PC-3 (cell line): ENCODE measurements at regions not wholly inside any gene's neighbourhood (a gene's known extent, or its start where the extent isn't known, plus 50 kb on each side); places are given as distances from the start of the nearest gene placed in this dataset.

Experiments used
- ATAC-seq: fragments of 200-7000 bp; cut with Tn5 transposase; 2 replicates; pipeline ENCODE4 v1.9.1; 2020; ENCODE audit warnings: mild to moderate bottlenecking, moderate library complexity
- BruUV-seq: library from RNA; stranded (reverse); fragments of 400-500 nt; replicated peaks from 2 replicates; lab custom pipeline; 2021; lab: Mats Ljungman, UMichigan
- CTCF ChIA-PET: fragments of 300-600 bp; sonication (Branson Sonifier 250); formaldehyde crosslinking; loops from one replicate; lab custom pipeline; 2022; ENCODE audit warnings: antibody characterized with exemption; lab: Charles Lee
- POLR2A ChIA-PET: fragments of 300-600 bp; sonication (Branson Sonifier 250); formaldehyde crosslinking; loops from one replicate; lab custom pipeline; 2022; ENCODE audit warnings: antibody characterized with exemption; ENCODE audit not compliant: unreplicated experiment; lab: Charles Lee
- DNase-seq: peaks from one replicate; pipeline ENCODE4 v3.0.0-alpha.2; 2015
- H2AFZ ChIP-seq: fragments of 300-600 bp; sonication (generic); 2 replicates; pipeline ENCODE4 v1.6.0; 2016; ENCODE audit warnings: antibody characterized with exemption, low read length
- H3F3A ChIP-seq: fragments of 300-600 bp; sonication (generic); one replicate; pipeline ENCODE4 v1.6.0; 2017; ENCODE audit warnings: antibody characterized with exemption, low read length, control low read depth, mild to moderate bottlenecking; ENCODE audit not compliant: unreplicated experiment
- H3K27ac ChIP-seq: fragments of 300-600 bp; sonication (generic); 2 replicates; pipeline ENCODE4 v1.5.1; 2016; ENCODE audit warnings: mild to moderate bottlenecking, low read length
- H3K27me3 ChIP-seq: fragments of 300-600 bp; sonication (generic); 2 replicates; pipeline ENCODE4 v1.6.1; 2016; ENCODE audit warnings: low read length, mixed read lengths
- H3K36me3 ChIP-seq: fragments of 300-600 bp; sonication (generic); 2 replicates; pipeline ENCODE4 v1.6.1; 2016; ENCODE audit warnings: low read depth, mixed run types, low read length, mixed read lengths
- H3K4me1 ChIP-seq: fragments of 300-600 bp; sonication (generic); 2 replicates; pipeline ENCODE4 v1.5.1; 2016; ENCODE audit warnings: low read length; ENCODE audit not compliant: insufficient read depth
- H3K4me2 ChIP-seq: fragments of 300-600 bp; sonication (generic); 2 replicates; pipeline ENCODE4 v1.6.0; 2016; ENCODE audit warnings: low read length
- H3K4me3 ChIP-seq: fragments of 300-600 bp; sonication (generic); 2 replicates; pipeline ENCODE4 v1.5.1; 2016; ENCODE audit warnings: mild to moderate bottlenecking, low read length, mixed read lengths
- H3K79me2 ChIP-seq: fragments of 300-600 bp; sonication (generic); 2 replicates; pipeline ENCODE4 v1.6.1; 2017; ENCODE audit warnings: low read length, mixed read lengths
- H3K9ac ChIP-seq: fragments of 300-600 bp; sonication (generic); 2 replicates; pipeline ENCODE4 v1.6.0; 2016; ENCODE audit warnings: mild to moderate bottlenecking, low read length
- H3K9me2 ChIP-seq: fragments of 300-600 bp; sonication (generic); replicated peaks from 2 replicates; pipeline ENCODE4 v1.6.1; 2016; ENCODE audit warnings: mixed run types, low read length, mixed read lengths
- H3K9me3 ChIP-seq: fragments of 300-600 bp; sonication (generic); 2 replicates; pipeline ENCODE4 v1.6.1; 2016; ENCODE audit warnings: low read length, mixed read lengths
- H4K20me1 ChIP-seq: fragments of 300-600 bp; sonication (generic); 2 replicates; pipeline ENCODE4 v1.6.1; 2016; ENCODE audit warnings: low read length, mixed read lengths
- CTCF ChIP-seq: fragments of 300-600 bp; sonication (generic); conservative IDR thresholded peaks from 2 replicates; pipeline ENCODE4 v1.5.1; 2017; ENCODE audit warnings: antibody characterized with exemption, low read depth, mild to moderate bottlenecking, low read length
- EZH2 ChIP-seq: fragments of 300-600 bp; sonication (generic); IDR thresholded peaks from one replicate; pipeline ENCODE4 v1.6.1; 2017; ENCODE audit warnings: antibody characterized with exemption, mild to moderate bottlenecking, low read length; ENCODE audit not compliant: unreplicated experiment
- EZH2phosphoT487 ChIP-seq: fragments of 300-600 bp; sonication (generic); IDR thresholded peaks from 2 replicates; pipeline ENCODE4 v1.6.1; 2018; ENCODE audit warnings: mild to moderate bottlenecking, antibody characterized with exemption, low read length, borderline replicate concordance
- intact Hi-C: fragments of 100-400 bp; cut with micrococcal nuclease; formaldehyde crosslinking; loops from 2 replicates; pipeline ENCODE4 v1.9.0; 2023

- ChIA-PET POLR2A (interaction anchor here (0.6 kb wide), 1 partner anchor 147 kb away, joined by 3 read pairs; no protein-coding TSS in a partner anchor), CTCF (no interaction called here)
- Histone ChIP-seq H3K36me3 (no peaks in the 10 kb centered on the region), H3K4me3 (no peak overlapping the region), H3K79me2 (no peaks in the 10 kb centered on the region), H3F3A (no peaks in the 10 kb centered on the region), H3K4me1 (no peaks in the 10 kb centered on the region), H3K27me3 (no peaks in the 10 kb centered on the region), H3K27ac (no peak overlapping the region), H4K20me1 (no peaks in the 10 kb centered on the region), H3K9ac (no peak overlapping the region), H2AFZ (no peak overlapping the region), H3K9me2 (no peaks in the 10 kb centered on the region), H3K4me2 (no peak overlapping the region), H3K9me3 (no peaks in the 10 kb centered on the region)
- TF ChIP-seq EZH2phosphoT487 = no peak
- no peak for TF ChIP-seq EZH2
- TF ChIP-seq CTCF = no peak
- intact Hi-C loops = no loop called here
- DNase-seq = no peak
- no TSS peak for BruUV-seq
- no peak for ATAC-seq
Measured at GRCh38 chr6:142621822-142622221, 320.0 kb downstream of the ADGRG6 start.

- ChIA-PET POLR2A (no interaction called here), CTCF (no interaction called here)
- Histone ChIP-seq H3K36me3 (no peaks in the 10 kb centered on the region), H3K27ac (no peak overlapping the region), H2AFZ (no peak overlapping the region), H3K4me2 (no peak overlapping the region), H3K9ac (no peak overlapping the region), H3K9me3 (no peaks in the 10 kb centered on the region), H3K4me3 (no peak overlapping the region), H3K27me3 (no peaks in the 10 kb centered on the region), H3K9me2 (no peaks in the 10 kb centered on the region), H3K4me1 (no peaks in the 10 kb centered on the region), H3K79me2 (no peaks in the 10 kb centered on the region), H3F3A (no peaks in the 10 kb centered on the region), H4K20me1 (no peaks in the 10 kb centered on the region)
- no TSS peak for BruUV-seq
- ATAC-seq (no peak), DNase-seq (no peak)
- intact Hi-C loops = no loop called here
- TF ChIP-seq EZH2phosphoT487 (no peak), EZH2 (no peak), CTCF (no peak)
Measured at GRCh38 chr6:142624978-142625715, 319.8 kb downstream of the HIVEP2 start.

DNA sequence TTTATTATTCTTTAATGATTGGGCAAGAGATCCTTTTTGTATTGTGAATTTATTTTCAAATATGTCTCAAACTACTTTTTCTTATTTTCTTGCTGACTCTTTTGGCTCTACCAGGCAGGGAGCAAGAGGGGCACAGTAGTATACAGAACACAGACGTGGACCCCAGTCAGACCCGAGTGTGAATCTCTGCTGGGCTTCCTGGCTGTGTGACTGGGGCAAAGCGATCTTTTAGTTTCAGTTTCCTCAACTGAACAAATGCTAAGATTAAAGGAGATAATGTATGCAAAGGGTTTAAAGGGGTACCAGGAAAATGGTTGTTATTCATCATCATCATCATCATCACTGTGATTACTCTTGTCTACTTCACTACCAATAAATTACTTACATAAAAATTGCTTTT is 317.5 kb downstream of the HIVEP2 start:
- CTCF ChIA-PET = no interaction called here
- Histone ChIP-seq H3K9ac (no peak overlapping the region), H2AFZ (peak overlapping the region; percentile 65), H3K27me3 (no peaks in the 10 kb centered on the region), H3K4me2 (peak overlapping the region; percentile 80), H3K36me3 (no peaks in the 10 kb centered on the region), H3K4me1 (no peaks in the 10 kb centered on the region), H3K27ac (no peak overlapping the region), H4K20me1 (no peaks in the 10 kb centered on the region), H3K9me2 (no peaks in the 10 kb centered on the region), H3K79me2 (no peaks in the 10 kb centered on the region), H3K9me3 (no peaks in the 10 kb centered on the region), H3K4me3 (peak overlapping the region; percentile 62), H3F3A (no peaks in the 10 kb centered on the region)
- POLR2A ChIA-PET = no interaction called here
- no peak for DNase-seq
- BruUV-seq = no TSS peak
- intact Hi-C loops = no loop called here
- TF ChIP-seq EZH2 (no peak), CTCF (no peak), EZH2phosphoT487 (no peak)
- no peak for ATAC-seq
